GM12892 (cell line): ENCODE measurements at regions not wholly inside any gene's neighbourhood (a gene's known extent, or its start where the extent isn't known, plus 50 kb on each side); places are given as distances from the start of the nearest gene placed in this dataset.

Experiments
- DNase-seq: peaks from one replicate; pipeline ENCODE4 v3.0.0; 2011; ENCODE audit not compliant: insufficient read length
- FAIRE-seq: peaks from 2 replicates; lab custom pipeline; 2011; peaks lifted over from hg19 to GRCh38; lab: Jason Lieb, UNC
- POLR2A ChIP-seq: IDR thresholded peaks from 2 replicates; pipeline ENCODE4 v1.6.1; 2011; ENCODE audit warnings: low read depth, low read length, control low read depth
- POLR2AphosphoS5 ChIP-seq: IDR thresholded peaks from 2 replicates; pipeline ENCODE4 v1.6.1; 2011; ENCODE audit warnings: low read depth, low read length, control low read depth
- TAF1 ChIP-seq: IDR thresholded peaks from 2 replicates; pipeline ENCODE4 v1.6.1; 2011; ENCODE audit warnings: low read depth, mild to moderate bottlenecking, control low read depth, low read length, borderline replicate concordance

DNA sequence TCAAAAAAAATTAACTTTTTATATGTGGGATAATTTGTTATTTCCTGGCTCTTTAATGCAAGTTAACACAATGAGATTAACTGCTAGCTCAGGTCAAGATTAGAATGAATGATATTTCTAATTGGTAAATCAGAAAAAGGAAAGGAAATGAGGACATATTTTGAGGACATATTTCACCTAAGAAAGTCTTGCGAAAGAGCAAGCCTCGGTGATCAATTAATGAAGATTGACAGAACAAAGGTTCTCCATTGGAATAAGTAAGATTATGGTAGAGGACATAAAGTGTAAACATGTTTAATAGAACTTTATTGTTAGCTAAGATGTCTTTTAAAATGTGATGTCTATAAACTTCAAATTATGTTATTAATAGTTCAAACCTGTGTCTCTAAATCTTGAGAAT is 1617.8 kb downstream of the KCNT2 start:
- no peak for FAIRE-seq
- TF ChIP-seq POLR2A (no peak), TAF1 (no peak)
- DNase-seq: no peak

DNA sequence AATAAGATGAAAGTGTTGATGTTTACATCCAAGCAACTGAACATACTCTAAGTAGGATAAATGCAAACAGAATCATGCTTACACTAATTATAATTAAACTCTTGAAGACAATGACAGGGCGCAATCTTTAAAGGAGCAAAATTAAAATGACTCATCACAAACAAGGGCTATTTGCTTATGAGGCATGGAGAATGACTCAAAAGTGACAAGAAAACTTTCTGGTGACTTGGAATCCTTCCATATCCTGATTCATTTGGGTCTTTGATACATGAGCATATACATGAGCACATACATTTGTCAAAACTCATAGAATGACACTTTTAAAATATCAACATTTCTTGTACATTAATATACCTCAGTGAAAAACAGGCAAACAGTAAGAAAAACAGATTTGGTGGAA is 1632.3 kb downstream of the KCNT2 start:
- FAIRE-seq (no peak), DNase-seq (no peak)
- no peak for TF ChIP-seq POLR2A
- TF ChIP-seq TAF1: no peak
- TF ChIP-seq POLR2AphosphoS5: no peak

DNA sequence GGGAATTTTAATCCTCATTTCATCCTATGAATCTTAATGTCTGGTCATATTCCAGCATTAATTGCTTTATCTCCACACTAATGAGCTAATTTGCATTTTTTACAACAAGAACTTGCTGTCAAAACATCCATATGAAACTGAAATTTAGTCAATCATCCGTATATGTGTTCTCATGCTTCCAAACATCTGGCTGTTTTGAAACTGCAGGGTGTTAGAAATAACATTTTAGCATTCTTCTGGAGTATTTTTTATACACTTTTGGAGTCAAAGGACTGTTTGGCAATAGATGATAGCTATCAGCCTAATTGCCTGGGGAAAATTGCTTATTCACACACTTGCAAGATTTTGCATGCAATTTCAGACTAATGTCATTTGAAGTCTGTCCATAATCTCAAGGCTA is 1639.3 kb downstream of the KCNT2 start:
- FAIRE-seq (no peak), DNase-seq (no peak)
- no peak for TF ChIP-seq POLR2A
- no peak for TF ChIP-seq TAF1
- TF ChIP-seq POLR2AphosphoS5: no peak

DNA sequence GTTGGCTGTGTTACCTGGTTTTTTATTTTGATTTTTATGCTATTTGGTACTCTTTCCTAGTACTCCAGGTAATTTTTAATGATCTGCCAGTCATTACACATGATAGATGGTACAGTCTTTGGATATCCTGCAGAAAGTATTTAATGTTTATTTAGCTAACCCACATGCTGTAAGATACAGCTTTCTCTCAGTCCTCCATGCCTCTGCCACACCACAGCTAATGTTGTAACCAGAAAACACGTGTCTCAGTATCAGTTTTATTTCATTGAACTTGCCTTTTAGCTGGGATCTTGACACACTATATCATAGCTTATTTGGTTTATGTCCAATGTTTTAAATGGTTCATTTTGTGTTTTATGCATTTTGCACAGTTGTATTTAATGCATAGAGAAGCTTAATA is 1648.4 kb downstream of the KCNT2 start:
- FAIRE-seq: no peak
- no peak for TF ChIP-seq POLR2AphosphoS5
- no peak for DNase-seq

DNA sequence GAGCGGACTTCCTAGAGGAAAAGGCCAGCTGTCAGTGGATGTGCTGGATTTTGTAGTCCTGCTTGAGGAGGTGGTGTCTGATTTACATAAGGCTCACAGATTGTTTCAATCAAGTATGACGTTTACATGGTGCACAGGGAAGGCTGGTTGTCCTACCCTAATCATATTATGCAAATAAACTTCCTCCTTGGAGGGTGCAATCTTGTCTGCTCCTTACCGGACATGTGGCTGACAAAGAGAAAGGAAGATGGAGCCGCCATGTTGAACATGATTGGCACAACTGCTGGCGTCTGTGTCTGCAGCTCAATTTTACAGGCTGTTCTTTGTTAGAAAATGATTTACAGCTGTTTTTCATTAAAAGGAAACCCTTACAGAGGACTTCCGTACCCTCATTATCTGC is 1656.1 kb downstream of the KCNT2 start:
- no peak for DNase-seq
- TF ChIP-seq TAF1: no peak
- TF ChIP-seq POLR2AphosphoS5: no peak
- TF ChIP-seq POLR2A: no peak
- FAIRE-seq: no peak

DNA sequence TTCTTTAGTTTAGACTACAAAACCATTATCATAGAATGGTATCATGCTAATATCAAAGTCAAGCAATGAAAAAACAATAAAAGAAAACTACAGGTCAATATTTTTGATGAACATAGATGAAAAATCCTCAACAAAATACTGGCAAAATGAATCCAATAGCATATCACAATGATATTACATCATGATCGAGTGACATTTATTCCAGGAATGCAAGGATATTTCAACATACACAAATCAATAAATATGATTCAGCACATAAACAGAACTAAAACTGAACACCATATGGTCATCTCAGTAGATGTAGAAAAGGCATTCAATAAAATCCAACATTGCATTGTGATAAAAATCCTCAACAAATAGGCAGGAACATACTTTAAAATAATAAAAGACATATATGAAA is 1657.7 kb downstream of the KCNT2 start:
- FAIRE-seq: no peak

DNA sequence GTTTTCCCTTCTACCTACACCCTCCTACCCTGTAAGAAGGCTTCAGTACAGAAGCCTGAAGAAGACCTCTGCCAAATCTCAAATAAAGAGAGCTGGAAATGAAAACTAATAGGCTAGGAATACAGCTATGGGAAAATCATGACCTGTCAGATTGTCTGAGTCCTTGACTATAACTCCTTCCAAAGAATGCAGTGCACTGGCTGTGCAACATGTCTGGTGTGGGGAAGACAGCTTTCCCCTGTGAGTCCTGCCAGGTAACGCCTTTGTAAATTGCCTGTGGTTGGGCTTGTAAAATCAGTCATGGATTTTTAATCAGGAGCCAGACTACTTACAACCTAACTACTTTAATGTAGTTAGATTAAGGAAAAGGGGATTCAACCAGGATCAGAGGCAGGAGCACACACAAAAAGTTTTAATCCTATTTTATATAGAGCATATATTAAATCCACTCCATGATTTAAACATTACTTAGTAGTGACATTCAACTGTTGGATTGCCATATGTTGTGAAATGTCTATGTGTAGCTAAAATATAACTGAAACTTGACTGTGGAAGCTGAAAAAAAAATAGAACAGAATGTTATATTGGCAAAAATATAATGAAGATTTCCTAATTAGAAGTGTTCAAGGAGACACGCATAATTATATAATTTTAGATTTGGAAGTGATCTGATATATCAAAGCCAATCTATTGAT is 1667.8 kb downstream of the KCNT2 start:
- FAIRE-seq (no peak), DNase-seq (no peak)
- no peak for TF ChIP-seq POLR2AphosphoS5
- TF ChIP-seq TAF1: no peak

More for the DNA sequence above, 1657.7 kb downstream of the KCNT2 start:
- TF ChIP-seq POLR2A (no peak), TAF1 (no peak), POLR2AphosphoS5 (no peak)
- no peak for DNase-seq

DNA sequence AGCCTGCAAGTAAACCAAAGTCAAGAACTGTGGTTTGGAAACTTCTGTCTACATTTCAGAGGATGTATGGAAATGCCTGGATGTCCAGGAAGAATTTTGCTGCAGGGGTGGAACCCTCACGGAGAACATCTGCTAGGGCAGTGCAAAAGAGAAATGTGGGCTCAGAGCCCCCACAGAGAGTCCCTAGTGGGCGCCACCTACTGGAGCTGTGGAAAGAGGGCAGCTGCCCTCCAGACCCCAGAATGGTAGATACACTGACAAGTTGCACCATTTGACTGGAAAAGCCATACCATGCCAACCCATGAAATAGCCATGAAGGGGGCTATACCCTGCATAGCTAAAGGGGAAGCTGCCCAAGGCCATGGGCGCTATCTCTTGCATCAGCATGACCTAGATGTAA is 1672.4 kb downstream of the KCNT2 start:
- no peak for FAIRE-seq
- TF ChIP-seq POLR2A (no peak), POLR2AphosphoS5 (no peak), TAF1 (no peak)
- no peak for DNase-seq

DNA sequence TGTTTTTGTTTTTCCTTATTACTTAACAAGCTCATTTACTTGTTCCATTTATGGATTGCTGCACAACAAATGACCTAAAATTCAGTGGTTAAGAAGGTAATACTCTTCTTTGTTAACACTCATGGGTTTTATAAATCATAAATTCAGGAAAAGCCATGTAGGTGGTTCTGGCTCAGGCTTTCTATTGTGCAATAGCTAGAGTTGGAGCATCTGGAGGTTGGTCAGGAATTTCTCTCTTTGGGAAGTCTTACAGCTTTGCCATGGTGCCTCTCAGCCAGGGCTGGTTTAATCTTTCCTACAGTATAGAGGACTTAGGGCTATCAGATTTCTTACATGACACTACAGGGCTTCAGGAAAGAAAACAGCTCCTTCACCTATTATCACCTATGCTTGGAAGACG is 1677.1 kb downstream of the KCNT2 start:
- no peak for TF ChIP-seq TAF1
- TF ChIP-seq POLR2A: no peak
- TF ChIP-seq POLR2AphosphoS5: no peak
- no peak for FAIRE-seq
- no peak for DNase-seq

DNA sequence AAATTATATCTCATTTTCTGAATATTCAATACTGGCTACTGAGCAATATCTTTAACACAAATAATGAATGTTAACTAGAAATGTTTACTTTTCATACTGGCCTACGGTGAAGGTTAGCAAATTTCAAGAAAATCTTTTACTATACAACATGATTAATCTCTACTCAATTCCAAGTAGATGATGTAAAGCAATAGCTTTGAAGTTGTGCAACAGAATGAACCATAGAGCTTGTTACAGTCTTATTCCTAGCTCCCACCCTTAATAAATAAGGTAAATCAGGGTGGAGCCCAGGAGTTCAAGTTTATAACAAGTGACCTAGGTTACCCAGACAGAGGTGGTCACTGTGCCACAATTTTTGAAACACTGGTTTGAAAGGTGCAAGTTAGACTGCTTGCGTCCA is 1678.1 kb downstream of the KCNT2 start:
- TF ChIP-seq POLR2A (no peak), POLR2AphosphoS5 (no peak), TAF1 (no peak)
- FAIRE-seq (no peak), DNase-seq (no peak)

DNA sequence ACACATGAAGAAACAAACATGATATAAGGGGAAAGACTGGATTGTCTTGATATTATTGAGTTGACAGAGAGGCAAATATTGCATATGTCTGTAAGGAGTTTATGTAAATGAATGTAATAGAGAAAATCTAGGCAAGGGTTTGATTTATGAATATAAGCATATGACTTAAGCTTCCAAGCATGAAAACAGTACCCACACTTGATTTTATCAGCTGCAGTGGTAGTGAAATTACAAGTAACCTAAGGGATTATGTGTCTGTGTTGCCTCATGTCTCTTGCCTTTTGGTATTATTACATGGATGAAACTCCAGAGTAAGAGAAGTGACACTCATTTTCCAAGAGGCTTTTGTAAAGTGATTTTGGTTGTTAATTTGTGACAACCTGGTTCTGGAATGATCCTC is 1678.9 kb downstream of the KCNT2 start:
- DNase-seq: no peak
- FAIRE-seq: no peak
- TF ChIP-seq TAF1 (no peak), POLR2AphosphoS5 (no peak), POLR2A (no peak)

DNA sequence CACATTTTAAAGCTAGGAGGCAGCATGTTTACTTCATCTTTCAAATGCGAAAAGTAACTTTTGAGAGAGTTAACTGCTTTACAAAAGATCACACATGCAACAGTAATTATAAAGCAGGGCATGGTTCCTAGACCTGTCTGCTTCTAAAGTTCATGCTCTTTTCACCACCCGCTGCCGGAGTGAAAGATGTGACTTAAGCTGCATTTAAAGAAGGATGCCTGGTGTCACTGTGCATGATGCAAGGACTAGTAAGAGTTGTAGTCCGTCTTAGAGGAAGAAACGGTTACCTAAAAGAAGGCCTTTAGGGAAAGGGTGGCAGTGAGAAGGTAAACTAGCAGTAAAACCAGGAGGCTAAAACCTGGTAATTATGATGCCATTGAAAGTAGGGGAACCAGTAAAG is 1689.1 kb downstream of the KCNT2 start:
- no peak for FAIRE-seq
- no peak for DNase-seq

More for the DNA sequence above, 1689.1 kb downstream of the KCNT2 start:
- TF ChIP-seq POLR2AphosphoS5: no peak
- no peak for TF ChIP-seq POLR2A
- no peak for TF ChIP-seq TAF1
